HG03039 (cell line): ENCODE measurements at regions not wholly inside any gene's neighbourhood (a gene's known extent, or its start where the extent isn't known, plus 50 kb on each side); places are given as distances from the start of the nearest gene placed in this dataset.

Source experiments
- ATAC-seq: cut with Tn5 transposase; IDR thresholded peaks from one replicate; pipeline ENCODE4 v1.9.1; 2021; ENCODE audit warnings: mild to moderate bottlenecking, moderate library complexity; ENCODE audit not compliant: unreplicated experiment

DNA sequence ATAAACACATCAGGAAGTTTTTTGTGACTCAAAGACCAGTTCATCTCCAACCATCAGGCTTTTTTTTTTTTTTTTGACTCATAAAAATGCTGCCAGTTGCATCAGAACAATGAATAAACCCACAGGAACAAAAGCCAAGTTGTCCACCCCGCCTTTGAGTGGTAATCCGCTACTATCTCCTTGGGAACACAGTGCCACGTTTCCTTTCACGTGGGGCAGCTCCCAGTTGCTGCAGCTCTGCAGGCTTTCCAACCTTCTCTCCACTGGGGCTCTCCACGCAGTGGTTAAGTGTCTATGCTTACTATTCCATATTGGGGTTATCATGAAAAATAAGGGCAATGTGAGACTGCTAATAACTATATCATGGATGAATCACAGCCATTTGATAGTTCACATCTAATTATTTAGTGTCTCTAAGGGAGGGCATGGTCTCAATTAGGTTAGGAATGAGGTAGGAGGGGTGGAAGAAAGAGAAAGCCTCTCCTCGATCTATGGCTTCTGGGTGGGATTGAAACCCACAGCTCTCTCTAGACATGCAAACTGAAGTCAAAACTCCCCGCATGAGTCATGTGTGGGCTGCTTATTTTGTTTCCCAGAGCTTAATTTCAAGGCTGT is 55.8 kb upstream of the ACTBL2 start:
- ATAC-seq, result no peak

GRCh38 chr5:57537811-57538210 is 55.2 kb upstream of the ACTBL2 start:
- ATAC-seq, result no peak

DNA sequence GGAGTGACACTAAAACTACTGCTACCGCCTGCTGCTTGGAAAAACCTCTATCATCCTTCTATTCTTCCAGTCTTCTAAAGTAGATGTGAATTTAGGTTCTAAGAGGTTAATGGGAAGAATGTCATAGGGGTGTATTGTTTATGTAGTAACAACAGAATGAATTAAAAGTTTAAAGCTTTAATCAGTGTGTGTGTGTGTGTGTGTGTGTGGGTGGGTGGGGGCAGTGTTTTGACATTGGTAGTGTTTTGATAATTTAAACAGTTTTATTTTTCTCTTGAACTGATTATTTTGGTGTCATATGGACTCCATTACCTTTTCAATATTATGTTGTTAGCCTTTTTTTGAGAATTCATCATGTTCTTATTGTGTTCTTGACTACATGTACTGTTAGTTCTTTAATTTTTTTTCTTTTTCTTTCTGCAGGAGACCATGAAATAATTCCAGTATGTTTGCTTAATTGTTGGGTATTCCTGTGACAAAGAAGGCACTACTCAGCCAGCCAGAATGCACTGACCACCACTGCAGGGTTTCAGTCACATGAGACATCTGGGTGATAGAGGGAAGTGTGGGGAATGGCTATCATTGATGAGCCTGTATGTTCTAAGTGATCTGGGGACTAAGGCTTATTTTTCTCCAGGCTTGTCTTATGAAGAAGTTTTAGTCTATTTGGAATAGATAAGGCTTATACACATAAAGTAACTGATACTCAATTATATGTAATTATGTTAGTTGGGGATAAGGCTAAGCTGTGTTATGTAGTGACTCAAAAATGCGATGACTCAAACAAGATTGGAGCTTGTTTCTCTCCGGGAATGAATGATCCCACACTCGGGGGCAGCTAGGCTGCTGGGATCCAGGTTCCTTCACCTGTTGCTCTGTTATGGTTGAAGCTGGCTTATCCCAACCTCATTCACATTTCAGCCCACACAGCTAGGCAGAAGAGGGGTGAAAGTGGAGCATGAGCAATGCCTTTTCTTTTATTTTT is 50.2 kb upstream of the ACTBL2 start:
- no peak for ATAC-seq
